PC-9 (cell line): ENCODE measurements at regions not wholly inside any gene's neighbourhood (a gene's known extent, or its start where the extent isn't known, plus 50 kb on each side); places are given as distances from the start of the nearest gene placed in this dataset.

Experiments used
- BruUV-seq: library from RNA; stranded (reverse); fragments of 400-500 nt; replicated peaks from 2 replicates; lab custom pipeline; 2021; lab: Mats Ljungman, UMichigan
- CTCF ChIA-PET: fragments of 300-600 bp; sonication (Branson Sonifier 250); formaldehyde crosslinking; loops from one replicate; lab custom pipeline; 2022; ENCODE audit warnings: antibody characterized with exemption; lab: Charles Lee
- POLR2A ChIA-PET: fragments of 300-600 bp; sonication (Branson Sonifier 250); formaldehyde crosslinking; loops from one replicate; lab custom pipeline; 2022; ENCODE audit warnings: antibody characterized with exemption; ENCODE audit not compliant: unreplicated experiment; lab: Charles Lee
- DNase-seq, 2 experiments: peaks; one replicate each; pipeline versions ENCODE4 v3.0.0 to v3.0.0-alpha.2; 2015 to 2022; ENCODE audit warnings: mixed read lengths in 1 of 2
- H2AFZ ChIP-seq: fragments of 200-600 bp; sonication (generic); 2 replicates; pipeline ENCODE4 v1.8.1; 2017; ENCODE audit warnings: antibody characterized with exemption
- H3F3A ChIP-seq: fragments of 200-600 bp; sonication (generic); 2 replicates; pipeline ENCODE4 v1.8.1; 2017; ENCODE audit warnings: antibody characterized with exemption, mild to moderate bottlenecking, low read depth; ENCODE audit not compliant: insufficient read depth
- H3K27ac ChIP-seq: fragments of 200-600 bp; sonication (generic); 2 replicates; pipeline ENCODE4 v1.6.1; 2016; ENCODE audit warnings: mixed run types
- H3K27me3 ChIP-seq: fragments of 200-600 bp; sonication (generic); 2 replicates; pipeline ENCODE4 v1.6.1; 2016; ENCODE audit warnings: low read depth, mixed run types; ENCODE audit not compliant: insufficient read depth
- H3K36me3 ChIP-seq: fragments of 200-600 bp; sonication (generic); 2 replicates; pipeline ENCODE4 v1.6.1; 2016; ENCODE audit warnings: low read depth, mixed run types
- H3K4me1 ChIP-seq: fragments of 200-600 bp; sonication (generic); replicated peaks from 2 replicates; pipeline ENCODE4 v1.6.1; 2016; ENCODE audit warnings: mixed run types; ENCODE audit not compliant: insufficient read depth
- H3K4me2 ChIP-seq: fragments of 200-600 bp; sonication (generic); 2 replicates; pipeline ENCODE4 v1.6.1; 2017; ENCODE audit warnings: mixed run types
- H3K4me3 ChIP-seq: fragments of 200-600 bp; sonication (generic); 2 replicates; pipeline ENCODE4 v1.6.1; 2016; ENCODE audit warnings: mixed run types
- H3K79me2 ChIP-seq: fragments of 200-600 bp; sonication (generic); 2 replicates; pipeline ENCODE4 v1.6.1; 2017; ENCODE audit warnings: low read depth, mixed run types
- H3K9me2 ChIP-seq: fragments of 200-600 bp; sonication (generic); 2 replicates; pipeline ENCODE4 v1.8.1; 2017; ENCODE audit warnings: mild to moderate bottlenecking; ENCODE audit not compliant: insufficient read depth
- H3K9me3 ChIP-seq: fragments of 200-600 bp; sonication (generic); 2 replicates; pipeline ENCODE4 v1.8.1; 2016; ENCODE audit warnings: low read depth; ENCODE audit not compliant: insufficient read depth
- H4K20me1 ChIP-seq: fragments of 200-600 bp; sonication (generic); 2 replicates; pipeline ENCODE4 v1.8.1; 2017; ENCODE audit not compliant: insufficient read depth
- EZH2 ChIP-seq: fragments of 200-600 bp; sonication (generic); IDR thresholded peaks from 2 replicates; pipeline ENCODE4 v1.8.0; 2017; ENCODE audit warnings: antibody characterized with exemption, low read depth
- intact Hi-C: fragments of 100-400 bp; cut with micrococcal nuclease; formaldehyde crosslinking; loops from one replicate; pipeline ENCODE4 v1.10.0; 2022; ENCODE audit not compliant: unreplicated experiment
- TF ChIP-seq, protein P1 (sequence below): fragments of 200-600 bp; sonication (generic); conservative IDR thresholded peaks from 2 replicates; pipeline ENCODE4 v1.6.1; 2017; ENCODE audit warnings: mixed run types, antibody characterized with exemption, mild to moderate bottlenecking, moderate library complexity

DNA sequence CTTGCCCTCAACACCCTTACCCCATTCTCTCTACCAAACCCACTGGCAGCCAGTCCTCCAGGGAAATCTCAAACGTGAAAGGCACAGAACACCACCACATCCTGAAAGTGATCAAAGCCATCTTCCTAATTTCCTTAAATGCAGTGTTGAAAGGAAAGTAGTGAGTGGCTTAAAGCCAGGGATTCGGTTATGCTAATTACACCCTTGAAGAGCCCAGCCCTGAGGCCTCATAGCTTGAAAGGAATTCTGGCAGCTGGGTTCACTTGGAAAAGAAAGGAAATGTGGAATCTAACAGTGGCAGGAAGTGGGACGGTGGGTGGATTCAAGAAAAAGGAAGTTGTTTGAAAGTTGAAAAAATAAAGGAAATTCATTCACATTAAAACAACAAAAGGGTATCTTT is 73.0 kb upstream of the FICD start:
- POLR2A ChIA-PET = no interaction called here
- no TSS peak for BruUV-seq

DNA sequence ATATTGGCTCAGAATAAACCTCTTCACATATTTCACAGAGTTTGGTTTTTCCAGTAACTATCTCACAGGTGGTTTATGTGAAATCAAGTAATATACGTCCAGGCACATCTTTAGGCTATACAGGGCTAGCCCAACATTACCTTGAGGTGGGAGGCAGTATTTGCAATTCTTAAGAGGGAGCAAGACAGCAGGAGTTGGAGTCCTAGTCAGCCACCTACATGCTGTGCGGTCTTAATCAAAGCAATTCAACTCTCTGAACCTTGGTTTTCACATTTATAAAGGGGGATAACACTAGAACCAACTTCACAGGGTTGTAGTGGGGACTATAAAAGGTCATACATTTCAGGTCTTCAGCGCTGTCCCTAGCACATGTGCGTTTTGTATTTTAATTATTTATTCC is 73.5 kb upstream of the FICD start:
- POLR2A ChIA-PET = no interaction called here
- H3F3A ChIP-seq = no peaks in the 10 kb centered on the region
- no peaks in the 10 kb centered on the region for H4K20me1 ChIP-seq
- no peaks in the 10 kb centered on the region for H3K36me3 ChIP-seq
- TF ChIP-seq EZH2 = no peak
- TF ChIP-seq, protein P1, sequence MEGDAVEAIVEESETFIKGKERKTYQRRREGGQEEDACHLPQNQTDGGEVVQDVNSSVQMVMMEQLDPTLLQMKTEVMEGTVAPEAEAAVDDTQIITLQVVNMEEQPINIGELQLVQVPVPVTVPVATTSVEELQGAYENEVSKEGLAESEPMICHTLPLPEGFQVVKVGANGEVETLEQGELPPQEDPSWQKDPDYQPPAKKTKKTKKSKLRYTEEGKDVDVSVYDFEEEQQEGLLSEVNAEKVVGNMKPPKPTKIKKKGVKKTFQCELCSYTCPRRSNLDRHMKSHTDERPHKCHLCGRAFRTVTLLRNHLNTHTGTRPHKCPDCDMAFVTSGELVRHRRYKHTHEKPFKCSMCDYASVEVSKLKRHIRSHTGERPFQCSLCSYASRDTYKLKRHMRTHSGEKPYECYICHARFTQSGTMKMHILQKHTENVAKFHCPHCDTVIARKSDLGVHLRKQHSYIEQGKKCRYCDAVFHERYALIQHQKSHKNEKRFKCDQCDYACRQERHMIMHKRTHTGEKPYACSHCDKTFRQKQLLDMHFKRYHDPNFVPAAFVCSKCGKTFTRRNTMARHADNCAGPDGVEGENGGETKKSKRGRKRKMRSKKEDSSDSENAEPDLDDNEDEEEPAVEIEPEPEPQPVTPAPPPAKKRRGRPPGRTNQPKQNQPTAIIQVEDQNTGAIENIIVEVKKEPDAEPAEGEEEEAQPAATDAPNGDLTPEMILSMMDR = no peak
- H3K27ac ChIP-seq = no peak overlapping the region
- H3K27me3 ChIP-seq = peaks cover 89% of the 10 kb centered on the region
- no peak for DNase-seq
- no peak overlapping the region for H3K4me2 ChIP-seq
- CTCF ChIA-PET = no interaction called here
- no peaks in the 10 kb centered on the region for H3K79me2 ChIP-seq
- no TSS peak for BruUV-seq
- no peaks in the 10 kb centered on the region for H3K9me2 ChIP-seq
- H3K9me3 ChIP-seq = no peaks in the 10 kb centered on the region
- no peak overlapping the region for H3K4me3 ChIP-seq
- H3K4me1 ChIP-seq = no peaks in the 10 kb centered on the region
- intact Hi-C loops = no loop called here
- no peak overlapping the region for H2AFZ ChIP-seq

More for the DNA sequence above, 73.0 kb upstream of the FICD start:
- no peaks in the 10 kb centered on the region for H4K20me1 ChIP-seq
- no peaks in the 10 kb centered on the region for H3K79me2 ChIP-seq
- no peaks in the 10 kb centered on the region for H3K9me3 ChIP-seq
- no peak overlapping the region for H3K27ac ChIP-seq
- CTCF ChIA-PET = no interaction called here
- H3K9me2 ChIP-seq = no peaks in the 10 kb centered on the region
- no peak overlapping the region for H3K4me3 ChIP-seq
- H3F3A ChIP-seq = no peaks in the 10 kb centered on the region
- H3K27me3 ChIP-seq = peaks cover 89% of the 10 kb centered on the region
- no peak overlapping the region for H3K4me2 ChIP-seq
- no peak for TF ChIP-seq EZH2
- TF ChIP-seq, protein P1 = no peak
- no peaks in the 10 kb centered on the region for H3K36me3 ChIP-seq
- no peak overlapping the region for H2AFZ ChIP-seq
- no peaks in the 10 kb centered on the region for H3K4me1 ChIP-seq
- intact Hi-C loops = no loop called here
- no peak for DNase-seq

DNA sequence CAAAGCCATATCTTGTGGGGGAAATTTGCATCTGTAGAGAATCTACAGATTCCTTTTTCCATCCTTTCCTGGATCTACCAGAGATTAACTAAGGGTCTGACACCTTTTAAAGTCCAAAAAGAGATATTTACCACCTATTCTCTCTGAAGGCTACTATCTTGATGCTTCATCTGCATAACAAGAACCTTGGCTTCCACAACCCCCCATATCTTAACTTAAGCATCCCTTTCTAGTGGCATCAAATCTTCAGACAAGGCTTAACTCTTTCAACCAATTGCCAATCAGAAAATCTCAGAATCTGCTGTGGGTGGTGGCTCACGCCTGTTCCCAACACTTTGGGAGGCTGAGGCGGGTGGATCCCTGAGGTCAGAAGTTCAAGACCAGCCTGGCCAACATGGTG is 74.3 kb upstream of the FICD start:
- H3K36me3 ChIP-seq = no peaks in the 10 kb centered on the region
- no peaks in the 10 kb centered on the region for H3K79me2 ChIP-seq
- H3K27ac ChIP-seq = no peak overlapping the region
- peaks cover 91% of the 10 kb centered on the region for H3K27me3 ChIP-seq
- BruUV-seq = no TSS peak
- ChIA-PET POLR2A (no interaction called here), CTCF (no interaction called here)
- no peak overlapping the region for H3K4me2 ChIP-seq
- DNase-seq = no peak
- H2AFZ ChIP-seq = no peak overlapping the region
- H3F3A ChIP-seq = no peaks in the 10 kb centered on the region
- H4K20me1 ChIP-seq = no peaks in the 10 kb centered on the region
- H3K4me3 ChIP-seq = no peak overlapping the region
- no peak for TF ChIP-seq EZH2
- H3K4me1 ChIP-seq = no peaks in the 10 kb centered on the region
- no peaks in the 10 kb centered on the region for H3K9me2 ChIP-seq
- intact Hi-C loops = no loop called here
- H3K9me3 ChIP-seq = no peaks in the 10 kb centered on the region

DNA sequence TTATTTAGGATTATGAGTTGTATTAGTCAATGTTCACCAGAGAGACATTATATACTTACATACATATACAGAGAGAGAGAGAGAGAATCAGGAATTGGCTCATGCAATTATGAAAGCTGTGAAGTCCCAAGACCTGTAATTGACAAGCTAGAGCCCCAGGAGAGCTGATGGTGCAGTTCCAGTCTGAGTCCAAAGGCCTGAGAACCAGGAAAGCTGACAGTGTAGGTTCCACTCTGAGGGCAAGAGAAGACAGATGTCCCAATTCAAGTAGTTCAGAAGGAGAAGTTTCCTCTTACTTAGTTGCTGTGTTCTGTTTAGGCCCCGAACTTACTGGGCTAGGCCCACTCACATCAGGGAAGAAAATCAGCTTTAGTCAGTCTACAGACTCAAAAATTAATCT is 76.4 kb upstream of the FICD start:
- TF ChIP-seq, protein P1 = no peak
- no peak for TF ChIP-seq EZH2
- intact Hi-C loops = no loop called here
- Histone ChIP-seq H3K9me2 (no peaks in the 10 kb centered on the region), H3K9me3 (no peaks in the 10 kb centered on the region), H3F3A (no peaks in the 10 kb centered on the region), H3K36me3 (no peaks in the 10 kb centered on the region), H3K79me2 (no peaks in the 10 kb centered on the region), H3K4me2 (no peak overlapping the region), H3K27me3 (peaks cover 97% of the 10 kb centered on the region), H3K27ac (no peak overlapping the region), H4K20me1 (no peaks in the 10 kb centered on the region), H2AFZ (no peak overlapping the region), H3K4me3 (no peak overlapping the region), H3K4me1 (no peaks in the 10 kb centered on the region)
- DNase-seq = no peak
- no TSS peak for BruUV-seq
- ChIA-PET CTCF (no interaction called here), POLR2A (no interaction called here)
